ENCODE measurements at regions not wholly inside any gene's neighbourhood (a gene's known extent, or its start where the extent isn't known, plus 50 kb on each side); places are given as distances from the start of the nearest gene placed in this dataset.

- H3K27me3 ChIP-seq (ENCODE audit: control insufficient read depth, insufficient read depth, low read length) = no peaks in the 10 kb centered on the region
- DNase-seq (no peak), FAIRE-seq (no peak)
- intact Hi-C loops (cut with DNase I) = no loop called here
- no peaks in the 10 kb centered on the region for H3K36me3 ChIP-seq (ENCODE audit: control insufficient read depth in 2 of 3, insufficient read depth in 3 of 3, low read length in 3 of 3)
- no peaks in the 10 kb centered on the region for H3K9me3 ChIP-seq (ENCODE audit: control insufficient read depth in 2 of 3, insufficient read depth in 1 of 3, low read length in 3 of 3)
- no peak overlapping the region for H3K4me3 ChIP-seq (ENCODE audit: low read length in 3 of 3)
- no peak for TF ChIP-seq CTCF (IDR thresholded peaks at IDR 0.05; ENCODE audit: borderline replicate concordance, extremely low read depth, insufficient read depth)
- no peaks in the 10 kb centered on the region for H3K4me1 ChIP-seq (ENCODE audit: control insufficient read depth in 2 of 3, insufficient read depth in 2 of 3, low read depth in 1 of 3, low read length in 3 of 3)
- no peak overlapping the region for H3K9ac ChIP-seq (ENCODE audit: low read length in 3 of 3)
- H3K27ac ChIP-seq (ENCODE audit: low read depth in 2 of 2, low read length in 2 of 2) = no peak overlapping the region
These were observed 140.3 kb downstream of the ZC3H11B start for GRCh38 chr1:219472596-219472995.

GRCh38 chr1:219467524-219467923 is 145.4 kb downstream of the ZC3H11B start:
- no peak for DNase-seq
- H3K9me3 ChIP-seq (ENCODE audit: control insufficient read depth in 2 of 3, insufficient read depth in 1 of 3, low read length in 3 of 3) = no peaks in the 10 kb centered on the region
- H3K27me3 ChIP-seq (ENCODE audit: control insufficient read depth, insufficient read depth, low read length) = no peaks in the 10 kb centered on the region
- no peak for FAIRE-seq
- no peak overlapping the region for H3K27ac ChIP-seq (ENCODE audit: low read depth in 2 of 2, low read length in 2 of 2)
- TF ChIP-seq CTCF (IDR thresholded peaks at IDR 0.05; ENCODE audit: borderline replicate concordance, extremely low read depth, insufficient read depth) = no peak
- H3K36me3 ChIP-seq (ENCODE audit: control insufficient read depth in 2 of 3, insufficient read depth in 3 of 3, low read length in 3 of 3) = no peaks in the 10 kb centered on the region
- H3K4me1 ChIP-seq (ENCODE audit: control insufficient read depth in 2 of 3, insufficient read depth in 2 of 3, low read depth in 1 of 3, low read length in 3 of 3) = no peaks in the 10 kb centered on the region
- no peak overlapping the region for H3K9ac ChIP-seq (ENCODE audit: low read length in 3 of 3)
- intact Hi-C loops (cut with DNase I) = no loop called here
- H3K4me3 ChIP-seq (ENCODE audit: low read length in 3 of 3) = no peak overlapping the region

- no peak for FAIRE-seq
- Histone ChIP-seq H3K9me3 (ENCODE audit: control insufficient read depth in 2 of 3, insufficient read depth in 1 of 3, low read length in 3 of 3) (no peaks in the 10 kb centered on the region), H3K27ac (ENCODE audit: low read depth in 2 of 2, low read length in 2 of 2) (no peak overlapping the region), H3K4me1 (ENCODE audit: control insufficient read depth in 2 of 3, insufficient read depth in 2 of 3, low read depth in 1 of 3, low read length in 3 of 3) (no peaks in the 10 kb centered on the region), H3K9ac (ENCODE audit: low read length in 3 of 3) (no peak overlapping the region), H3K27me3 (ENCODE audit: control insufficient read depth, insufficient read depth, low read length) (no peaks in the 10 kb centered on the region), H3K36me3 (ENCODE audit: control insufficient read depth in 2 of 3, insufficient read depth in 3 of 3, low read length in 3 of 3) (no peaks in the 10 kb centered on the region), H3K4me3 (ENCODE audit: low read length in 3 of 3) (no peak overlapping the region)
- no peak for DNase-seq
- intact Hi-C loops (cut with DNase I) = no loop called here
- no peak for TF ChIP-seq CTCF (IDR thresholded peaks at IDR 0.05; ENCODE audit: borderline replicate concordance, extremely low read depth, insufficient read depth)
These were observed 146.1 kb downstream of the ZC3H11B start for GRCh38 chr1:219466766-219467165.

All from kidney (tissue), 13 donors.